Upper lobe of left lung (tissue), 4 donors: ENCODE measurements at regions not wholly inside any gene's neighbourhood (a gene's known extent, or its start where the extent isn't known, plus 50 kb on each side); places are given as distances from the start of the nearest gene placed in this dataset.

Experiments used
- EP300 ChIP-seq, 4 donors: sonication (generic); formaldehyde crosslinking; IDR thresholded peaks; one replicate each; pipeline ENCODE4 v1.5.1; 2017; ENCODE audit warnings: antibody characterized with exemption in 4 of 4, control low read depth in 2 of 4
- POLR2A ChIP-seq, 4 donors: fragments of 450-650 bp; IDR thresholded peaks; one replicate each; pipeline ENCODE4 v1.5.1; 2016 to 2017; ENCODE audit warnings: antibody characterized with exemption in 4 of 4, mild to moderate bottlenecking in 2 of 4
- POLR2AphosphoS5 ChIP-seq, 2 donors: sonication (generic); formaldehyde crosslinking; IDR thresholded peaks; one replicate each; pipeline ENCODE4 v1.5.1; 2017; ENCODE audit warnings: antibody characterized with exemption in 2 of 2
- TF ChIP-seq, protein P1 (sequence below), 6 experiments: fragments of 450-650 bp in 4 of 6; fragments of 200-600 bp in 2 of 6; sonication (generic) in 2 of 6; IDR thresholded peaks; one replicate each; pipeline ENCODE4 v1.5.1; 2016 to 2019; ENCODE audit warnings: antibody characterized with exemption in 6 of 6

DNA sequence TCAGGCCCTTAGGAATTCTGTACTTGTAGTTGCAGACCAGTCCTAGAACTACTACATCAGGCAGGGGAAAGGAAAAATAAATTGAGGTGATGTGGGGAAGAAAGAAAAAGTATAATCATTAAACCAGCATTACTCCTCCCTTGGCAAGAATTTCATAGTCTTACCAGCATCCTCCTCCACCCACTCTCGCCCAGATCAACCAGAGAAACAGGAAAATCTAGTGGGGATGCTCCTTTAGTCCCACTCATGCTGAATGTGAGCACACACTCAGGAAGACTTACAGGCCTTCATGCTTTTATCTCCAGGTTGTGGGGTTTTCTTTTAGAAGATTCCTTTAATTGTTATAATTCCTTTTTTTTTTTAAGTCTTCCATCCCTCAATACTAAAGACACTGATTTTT lies 129.3 kb upstream of the CCDC150 start:
- no peak for TF ChIP-seq POLR2A (IDR thresholded peaks at IDR 0.05)
- no peak for TF ChIP-seq POLR2AphosphoS5 (IDR thresholded peaks at IDR 0.05)
- no peak for TF ChIP-seq EP300 (IDR thresholded peaks at IDR 0.05)
- TF ChIP-seq, protein P1, sequence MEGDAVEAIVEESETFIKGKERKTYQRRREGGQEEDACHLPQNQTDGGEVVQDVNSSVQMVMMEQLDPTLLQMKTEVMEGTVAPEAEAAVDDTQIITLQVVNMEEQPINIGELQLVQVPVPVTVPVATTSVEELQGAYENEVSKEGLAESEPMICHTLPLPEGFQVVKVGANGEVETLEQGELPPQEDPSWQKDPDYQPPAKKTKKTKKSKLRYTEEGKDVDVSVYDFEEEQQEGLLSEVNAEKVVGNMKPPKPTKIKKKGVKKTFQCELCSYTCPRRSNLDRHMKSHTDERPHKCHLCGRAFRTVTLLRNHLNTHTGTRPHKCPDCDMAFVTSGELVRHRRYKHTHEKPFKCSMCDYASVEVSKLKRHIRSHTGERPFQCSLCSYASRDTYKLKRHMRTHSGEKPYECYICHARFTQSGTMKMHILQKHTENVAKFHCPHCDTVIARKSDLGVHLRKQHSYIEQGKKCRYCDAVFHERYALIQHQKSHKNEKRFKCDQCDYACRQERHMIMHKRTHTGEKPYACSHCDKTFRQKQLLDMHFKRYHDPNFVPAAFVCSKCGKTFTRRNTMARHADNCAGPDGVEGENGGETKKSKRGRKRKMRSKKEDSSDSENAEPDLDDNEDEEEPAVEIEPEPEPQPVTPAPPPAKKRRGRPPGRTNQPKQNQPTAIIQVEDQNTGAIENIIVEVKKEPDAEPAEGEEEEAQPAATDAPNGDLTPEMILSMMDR (IDR thresholded peaks at IDR 0.05): no peak
